Loucy (cell line): ENCODE measurements at regions not wholly inside any gene's neighbourhood (a gene's known extent, or its start where the extent isn't known, plus 50 kb on each side); places are given as distances from the start of the nearest gene placed in this dataset.

Source experiments
- H2AFZ ChIP-seq: fragments of 200-600 bp; sonication (generic); 2 replicates; pipeline ENCODE4 v1.6.0; 2016; ENCODE audit warnings: antibody characterized with exemption, mild to moderate bottlenecking, low read length, moderate library complexity
- H3F3A ChIP-seq: fragments of 200-600 bp; 2 replicates; pipeline ENCODE4 v1.6.0; 2016; ENCODE audit warnings: antibody characterized with exemption, low read depth, mild to moderate bottlenecking
- H3K27me3 ChIP-seq: fragments of 200-600 bp; sonication (generic); 2 replicates; pipeline ENCODE4 v1.6.1; 2014; ENCODE audit warnings: low read length, mild to moderate bottlenecking; ENCODE audit not compliant: insufficient read depth, poor library complexity, severe bottlenecking
- H3K36me3 ChIP-seq: fragments of 200-600 bp; sonication (generic); 2 replicates; pipeline ENCODE4 v1.6.1; 2016; ENCODE audit warnings: low read length; ENCODE audit not compliant: insufficient read depth
- H3K4me1 ChIP-seq: fragments of 200-600 bp; sonication (generic); 2 replicates; pipeline ENCODE4 v1.5.1; 2014; ENCODE audit warnings: low read length, mild to moderate bottlenecking; ENCODE audit not compliant: insufficient read depth, poor library complexity, severe bottlenecking
- H3K4me2 ChIP-seq: fragments of 200-600 bp; sonication (generic); 2 replicates; pipeline ENCODE4 v1.6.0; 2014; ENCODE audit warnings: antibody characterized with exemption, low read length, low read depth, mild to moderate bottlenecking; ENCODE audit not compliant: poor library complexity, severe bottlenecking
- H3K4me3 ChIP-seq: fragments of 200-600 bp; sonication (generic); 2 replicates; pipeline ENCODE4 v1.5.1; 2014; ENCODE audit warnings: low read length, mild to moderate bottlenecking, mixed read lengths; ENCODE audit not compliant: poor library complexity, severe bottlenecking
- H3K79me2 ChIP-seq: fragments of 200-600 bp; sonication (generic); 2 replicates; pipeline ENCODE4 v1.6.1; 2014; ENCODE audit warnings: low read length; ENCODE audit not compliant: insufficient read depth
- H3K9ac ChIP-seq: fragments of 200-600 bp; sonication (generic); 2 replicates; pipeline ENCODE4 v1.6.0; 2014; ENCODE audit warnings: mild to moderate bottlenecking, low read depth, low read length, moderate library complexity; ENCODE audit not compliant: poor library complexity, severe bottlenecking
- H3K9me2 ChIP-seq: fragments of 200-600 bp; sonication (generic); replicated peaks from 2 replicates; pipeline ENCODE4 v1.6.1; 2016; ENCODE audit warnings: low read depth, low read length, mixed read lengths
- H3K9me3 ChIP-seq: fragments of 200-600 bp; sonication (generic); 2 replicates; pipeline ENCODE4 v1.6.1; 2014; ENCODE audit warnings: mild to moderate bottlenecking, antibody characterized with exemption, low read length, low read depth; ENCODE audit not compliant: insufficient read depth
- H4K20me1 ChIP-seq: fragments of 200-600 bp; sonication (generic); 2 replicates; pipeline ENCODE4 v1.6.0; 2014; ENCODE audit warnings: antibody characterized with exemption, low read length, mild to moderate bottlenecking; ENCODE audit not compliant: insufficient read depth, poor library complexity, severe bottlenecking
- EZH2phosphoT487 ChIP-seq: fragments of 200-600 bp; IDR thresholded peaks from 2 replicates; pipeline ENCODE4 v1.6.1; 2018; ENCODE audit warnings: antibody characterized with exemption, mild to moderate bottlenecking, moderate library complexity, borderline replicate concordance
- TF ChIP-seq, protein P1 (sequence below): fragments of 200-600 bp; sonication (generic); conservative IDR thresholded peaks from 2 replicates; pipeline ENCODE4 v1.5.1; 2014; ENCODE audit warnings: mild to moderate bottlenecking, antibody characterized with exemption, low read length

DNA sequence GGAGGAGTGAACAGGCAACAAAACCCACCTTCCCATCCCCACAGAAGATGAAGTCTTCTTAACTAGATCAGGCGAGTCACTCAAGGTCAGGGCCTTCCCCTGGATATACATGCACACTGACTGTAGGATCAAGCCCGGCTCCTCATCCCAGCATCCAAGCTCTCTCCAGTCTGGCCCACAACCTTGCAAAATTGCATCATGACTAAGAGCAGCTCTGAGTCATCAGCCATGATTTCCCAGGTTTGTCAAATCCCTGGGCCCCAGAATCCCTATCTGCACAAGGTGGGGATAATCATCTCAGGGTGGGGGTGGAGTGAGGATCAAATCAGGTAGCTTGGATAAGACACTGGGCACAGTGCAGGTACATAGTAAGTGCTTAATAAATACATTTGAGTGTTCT lies 199.3 kb upstream of the GRIK3 start:
- no peak overlapping the region for H3K9ac ChIP-seq
- H3K4me1 ChIP-seq, result no peaks in the 10 kb centered on the region
- H3K4me3 ChIP-seq, result no peak overlapping the region
- no peaks in the 10 kb centered on the region for H3K36me3 ChIP-seq
- H3K9me3 ChIP-seq, result no peaks in the 10 kb centered on the region
- no peak for TF ChIP-seq EZH2phosphoT487
- TF ChIP-seq, protein P1, sequence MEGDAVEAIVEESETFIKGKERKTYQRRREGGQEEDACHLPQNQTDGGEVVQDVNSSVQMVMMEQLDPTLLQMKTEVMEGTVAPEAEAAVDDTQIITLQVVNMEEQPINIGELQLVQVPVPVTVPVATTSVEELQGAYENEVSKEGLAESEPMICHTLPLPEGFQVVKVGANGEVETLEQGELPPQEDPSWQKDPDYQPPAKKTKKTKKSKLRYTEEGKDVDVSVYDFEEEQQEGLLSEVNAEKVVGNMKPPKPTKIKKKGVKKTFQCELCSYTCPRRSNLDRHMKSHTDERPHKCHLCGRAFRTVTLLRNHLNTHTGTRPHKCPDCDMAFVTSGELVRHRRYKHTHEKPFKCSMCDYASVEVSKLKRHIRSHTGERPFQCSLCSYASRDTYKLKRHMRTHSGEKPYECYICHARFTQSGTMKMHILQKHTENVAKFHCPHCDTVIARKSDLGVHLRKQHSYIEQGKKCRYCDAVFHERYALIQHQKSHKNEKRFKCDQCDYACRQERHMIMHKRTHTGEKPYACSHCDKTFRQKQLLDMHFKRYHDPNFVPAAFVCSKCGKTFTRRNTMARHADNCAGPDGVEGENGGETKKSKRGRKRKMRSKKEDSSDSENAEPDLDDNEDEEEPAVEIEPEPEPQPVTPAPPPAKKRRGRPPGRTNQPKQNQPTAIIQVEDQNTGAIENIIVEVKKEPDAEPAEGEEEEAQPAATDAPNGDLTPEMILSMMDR, result no peak
- H3K79me2 ChIP-seq, result no peaks in the 10 kb centered on the region
- H2AFZ ChIP-seq, result no peak overlapping the region
- no peaks in the 10 kb centered on the region for H3K9me2 ChIP-seq
- no peaks in the 10 kb centered on the region for H3K27me3 ChIP-seq
- H3K4me2 ChIP-seq, result no peak overlapping the region
- no peaks in the 10 kb centered on the region for H3F3A ChIP-seq
- H4K20me1 ChIP-seq, result no peaks in the 10 kb centered on the region

DNA sequence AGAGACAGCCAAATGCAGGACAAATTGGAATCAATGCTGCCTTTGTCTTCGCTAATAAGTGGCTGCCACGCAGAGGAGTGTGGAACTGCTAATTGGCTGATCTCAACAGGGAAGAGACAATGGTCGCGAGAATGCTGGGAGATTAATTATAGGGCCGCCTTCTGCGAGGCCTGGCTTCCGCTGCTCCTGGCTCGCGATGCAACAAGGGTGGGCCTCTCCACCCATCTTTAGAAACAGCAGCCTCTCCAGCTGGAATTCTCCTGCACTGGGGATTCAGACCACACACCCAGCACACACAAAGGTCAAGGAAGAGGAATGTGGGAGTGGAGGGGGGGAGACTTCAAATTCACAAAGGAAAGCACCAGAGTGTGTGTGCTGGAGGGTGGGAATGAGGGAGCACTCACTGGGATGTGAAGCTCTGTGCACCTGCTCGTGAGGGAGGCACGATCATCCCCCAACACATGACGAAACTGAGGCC lies 200.7 kb upstream of the GRIK3 start:
- no peak overlapping the region for H3K4me2 ChIP-seq
- no peaks in the 10 kb centered on the region; the same call in 1 of the 2 replicates for H3K9me3 ChIP-seq
- no peak for TF ChIP-seq EZH2phosphoT487
- TF ChIP-seq, protein P1, result no peak
- no peaks in the 10 kb centered on the region for H3K9me2 ChIP-seq
- no peak overlapping the region for H3K9ac ChIP-seq
- no peaks in the 10 kb centered on the region for H3K79me2 ChIP-seq
- no peaks in the 10 kb centered on the region for H3K36me3 ChIP-seq
- H3K4me3 ChIP-seq, result no peak overlapping the region
- H3F3A ChIP-seq, result no peaks in the 10 kb centered on the region
- H3K4me1 ChIP-seq, result no peaks in the 10 kb centered on the region
- no peak overlapping the region for H2AFZ ChIP-seq
- no peaks in the 10 kb centered on the region for H3K27me3 ChIP-seq
- H4K20me1 ChIP-seq, result no peaks in the 10 kb centered on the region

DNA sequence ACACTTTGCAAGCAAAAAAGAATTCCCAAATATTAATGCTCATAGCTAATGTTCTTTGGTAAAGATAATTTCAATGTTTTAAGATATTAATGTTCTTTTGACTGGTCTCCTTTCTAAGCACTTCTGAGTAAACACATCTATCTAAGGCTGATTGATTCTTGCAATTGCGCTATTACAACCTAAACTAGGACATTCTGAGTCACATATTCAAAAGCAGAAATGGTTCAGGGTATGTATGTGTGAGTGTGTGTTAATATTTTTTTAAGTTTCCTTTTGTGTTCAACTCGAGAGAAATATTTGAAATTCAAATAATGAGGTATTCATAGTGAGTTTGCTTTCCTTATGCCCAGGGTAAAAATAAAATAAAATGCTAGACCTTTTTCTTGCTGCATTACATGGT lies 203.6 kb upstream of the GRIK3 start:
- no peaks in the 10 kb centered on the region for H3K36me3 ChIP-seq
- no peaks in the 10 kb centered on the region for H3K9me2 ChIP-seq
- no peak overlapping the region for H3K4me2 ChIP-seq
- no peaks in the 10 kb centered on the region for H3F3A ChIP-seq
- no peak overlapping the region for H2AFZ ChIP-seq
- no peaks in the 10 kb centered on the region for H3K27me3 ChIP-seq
- no peaks in the 10 kb centered on the region for H4K20me1 ChIP-seq
- TF ChIP-seq EZH2phosphoT487, result no peak
- no peak overlapping the region for H3K9ac ChIP-seq
- H3K4me1 ChIP-seq, result no peaks in the 10 kb centered on the region
- no peak overlapping the region for H3K4me3 ChIP-seq
- no peaks in the 10 kb centered on the region for H3K79me2 ChIP-seq
- no peaks in the 10 kb centered on the region; the same call in 1 of the 2 replicates for H3K9me3 ChIP-seq
